Left lobe of liver (tissue), 2 donors: ENCODE measurements at regions not wholly inside any gene's neighbourhood (a gene's known extent, or its start where the extent isn't known, plus 50 kb on each side); places are given as distances from the start of the nearest gene placed in this dataset.

ENCODE experiments used
- ATAC-seq: fragments of 200-7000 bp; cut with Tn5 transposase; one replicate; pipeline ENCODE4 v1.9.1; 2020; ENCODE audit warnings: mild to moderate bottlenecking, moderate library complexity
- DNase-seq: peaks from one replicate; pipeline ENCODE4 v3.0.0-alpha.2; 2020; ENCODE audit warnings: low spot score
- donor health status: DM: no; HTN: no; CAD: no; lungs with moderate emphysema.
- donor health status: DM: no; HTN: yes; CAD: no.

- ATAC-seq (no peak), DNase-seq (no peak)
Measured at GRCh38 chr22:47775686-47776085, 1013.2 kb downstream of the TBC1D22A start.

GRCh38 chr22:47775191-47775590, 1012.7 kb downstream of the TBC1D22A start:
- no peak for ATAC-seq
- no peak for DNase-seq

GRCh38 chr22:47773635-47774034, 1011.2 kb downstream of the TBC1D22A start:
- DNase-seq (no peak), ATAC-seq (no peak)

GRCh38 chr22:47772864-47773263, 1010.4 kb downstream of the TBC1D22A start:
- DNase-seq (no peak), ATAC-seq (no peak)

GRCh38 chr22:47769652-47770051, 1007.2 kb downstream of the TBC1D22A start:
- DNase-seq (no peak), ATAC-seq (no peak)

GRCh38 chr22:47768027-47768426, 1005.6 kb downstream of the TBC1D22A start:
- ATAC-seq, result no peak
- DNase-seq, result no peak

- ATAC-seq (no peak), DNase-seq (no peak)
Measured at GRCh38 chr22:47767403-47767802, 1005.0 kb downstream of the TBC1D22A start.

- ATAC-seq (no peak), DNase-seq (no peak)
Measured at GRCh38 chr22:47765757-47766156, 1003.3 kb downstream of the TBC1D22A start.

GRCh38 chr22:47762141-47762540, 999.7 kb downstream of the TBC1D22A start:
- ATAC-seq, result no peak
- no peak for DNase-seq

- DNase-seq, result no peak
- no peak for ATAC-seq
Measured at GRCh38 chr22:47759909-47760308, 997.5 kb downstream of the TBC1D22A start.

- no peak for DNase-seq
- ATAC-seq, result no peak
Measured at GRCh38 chr22:47757741-47758140, 995.3 kb downstream of the TBC1D22A start.

- DNase-seq (no peak), ATAC-seq (no peak)
Measured at GRCh38 chr22:47750086-47750485, 987.6 kb downstream of the TBC1D22A start.

GRCh38 chr22:47748957-47749356, 986.5 kb downstream of the TBC1D22A start:
- ATAC-seq (no peak), DNase-seq (no peak)

GRCh38 chr22:47748271-47748670, 985.8 kb downstream of the TBC1D22A start:
- no peak for DNase-seq
- ATAC-seq, result no peak

GRCh38 chr22:47740109-47740805, 977.8 kb downstream of the TBC1D22A start:
- DNase-seq (no peak), ATAC-seq (no peak)

- ATAC-seq (no peak), DNase-seq (no peak)
Measured at GRCh38 chr22:47739291-47740015, 977.0 kb downstream of the TBC1D22A start.

- ATAC-seq, result no peak
- DNase-seq, result no peak
Measured at GRCh38 chr22:47738472-47739013, 976.1 kb downstream of the TBC1D22A start.

- DNase-seq, result no peak
Measured at GRCh38 chr22:47736186-47737034, 974.0 kb downstream of the TBC1D22A start.

GRCh38 chr22:47734511-47734910, 972.1 kb downstream of the TBC1D22A start:
- ATAC-seq (no peak), DNase-seq (no peak)

More at GRCh38 chr22:47736186-47737034, 974.0 kb downstream of the TBC1D22A start:
- no peak for ATAC-seq

- no peak for ATAC-seq
- DNase-seq, result no peak
Measured at GRCh38 chr22:47727641-47728040, 965.2 kb downstream of the TBC1D22A start.

GRCh38 chr22:47724751-47725150, 962.3 kb downstream of the TBC1D22A start:
- ATAC-seq (no peak), DNase-seq (no peak)
